H9 (cell line): ENCODE measurements at regions not wholly inside any gene's neighbourhood (a gene's known extent, or its start where the extent isn't known, plus 50 kb on each side); places are given as distances from the start of the nearest gene placed in this dataset.

ENCODE experiments used
- DNase-seq: peaks from one replicate; pipeline ENCODE4 v3.0.0-alpha.2; 2017
- H2AFZ ChIP-seq: one replicate; pipeline ENCODE4 v1.6.1; 2013; ENCODE audit warnings: mild to moderate bottlenecking, low read length, control low read depth, moderate library complexity
- H2AK5ac ChIP-seq: 2 replicates; pipeline ENCODE4 v1.6.1; 2013; ENCODE audit warnings: low read length, control low read depth, mixed read lengths; ENCODE audit not compliant: insufficient read length
- H2BK120ac ChIP-seq: one replicate; pipeline ENCODE4 v1.6.1; 2013; ENCODE audit warnings: low read depth, mild to moderate bottlenecking, low read length, control low read depth, inconsistent platforms; ENCODE audit not compliant: poor library complexity, severe bottlenecking
- H2BK12ac ChIP-seq: 2 replicates; pipeline ENCODE4 v1.6.1; 2013; ENCODE audit warnings: low read length, control low read depth, mixed read lengths, low read depth; ENCODE audit not compliant: insufficient read length
- H2BK15ac ChIP-seq: 2 replicates; pipeline ENCODE4 v1.6.1; 2013; ENCODE audit warnings: low read depth, low read length, control low read depth
- H2BK20ac ChIP-seq: one replicate; pipeline ENCODE4 v1.6.1; 2013; ENCODE audit warnings: low read depth, mild to moderate bottlenecking, low read length, control low read depth, inconsistent platforms; ENCODE audit not compliant: poor library complexity, severe bottlenecking
- H2BK5ac ChIP-seq: 2 replicates; pipeline ENCODE4 v1.6.1; 2013; ENCODE audit warnings: low read length, control low read depth, mixed read lengths; ENCODE audit not compliant: insufficient read length
- H3K14ac ChIP-seq: 2 replicates; pipeline ENCODE4 v1.6.1; 2013; ENCODE audit warnings: low read length, control low read depth; ENCODE audit not compliant: insufficient read depth
- H3K18ac ChIP-seq: 2 replicates; pipeline ENCODE4 v1.6.1; 2013; ENCODE audit warnings: low read depth, mild to moderate bottlenecking, mixed read lengths, low read length, control low read depth; ENCODE audit not compliant: insufficient read length
- H3K23ac ChIP-seq: 2 replicates; pipeline ENCODE4 v1.6.1; 2013; ENCODE audit warnings: low read length, control low read depth, mixed read lengths, low read depth; ENCODE audit not compliant: insufficient read length
- H3K23me2 ChIP-seq: 2 replicates; pipeline ENCODE4 v1.6.1; 2013; ENCODE audit warnings: low read depth, mild to moderate bottlenecking, mixed read lengths, low read length, control low read depth; ENCODE audit not compliant: insufficient read length, poor library complexity, severe bottlenecking
- H3K27ac ChIP-seq: 2 replicates; pipeline ENCODE4 v1.5.1; 2013; ENCODE audit warnings: low read length, control low read depth, mixed read lengths, low read depth; ENCODE audit not compliant: insufficient read length
- H3K27me3 ChIP-seq: 2 replicates; pipeline ENCODE4 v1.6.1; 2013; ENCODE audit warnings: low read length, control low read depth, inconsistent platforms; ENCODE audit not compliant: insufficient read depth
- H3K4ac ChIP-seq: 2 replicates; pipeline ENCODE4 v1.6.1; 2013; ENCODE audit warnings: low read depth, mild to moderate bottlenecking, control low read depth, inconsistent platforms, low read length, moderate library complexity
- H3K4me1 ChIP-seq: 2 replicates; pipeline ENCODE4 v1.6.1; 2013; ENCODE audit warnings: low read length, control low read depth, inconsistent platforms; ENCODE audit not compliant: insufficient read depth
- H3K4me2 ChIP-seq: 2 replicates; pipeline ENCODE4 v1.6.1; 2013; ENCODE audit warnings: low read length, control low read depth, mixed read lengths; ENCODE audit not compliant: insufficient read length, insufficient read depth
- H3K56ac ChIP-seq: 2 replicates; pipeline ENCODE4 v1.6.1; 2013; ENCODE audit warnings: low read depth, mild to moderate bottlenecking, mixed read lengths, low read length, control low read depth; ENCODE audit not compliant: insufficient read length
- H3K79me1 ChIP-seq: 2 replicates; pipeline ENCODE4 v1.6.1; 2013; ENCODE audit warnings: low read depth, mild to moderate bottlenecking, moderate library complexity, low read length, control low read depth, inconsistent platforms; ENCODE audit not compliant: insufficient read depth, poor library complexity, severe bottlenecking
- H3K79me2 ChIP-seq: 2 replicates; pipeline ENCODE4 v1.6.1; 2013; ENCODE audit warnings: low read length, control low read depth, inconsistent platforms; ENCODE audit not compliant: insufficient read depth
- H3K9ac ChIP-seq: 2 replicates; pipeline ENCODE4 v1.6.1; 2013; ENCODE audit warnings: low read length, control low read depth, mixed read lengths; ENCODE audit not compliant: insufficient read length; ENCODE audit errors: extremely low read depth
- H3K9me3 ChIP-seq: one replicate; pipeline ENCODE4 v1.6.1; 2013; ENCODE audit warnings: low read depth, low read length, inconsistent platforms; ENCODE audit not compliant: control insufficient read depth
- H3T11ph ChIP-seq: one replicate; pipeline ENCODE4 v1.6.1; 2013; ENCODE audit warnings: mild to moderate bottlenecking, low read length, control low read depth, inconsistent platforms
- H4K20me1 ChIP-seq: one replicate; pipeline ENCODE4 v1.6.1; 2013; ENCODE audit not compliant: control insufficient read depth, insufficient read length, insufficient read depth
- H4K5ac ChIP-seq: 2 replicates; pipeline ENCODE4 v1.6.1; 2013; ENCODE audit warnings: low read depth, mild to moderate bottlenecking, mixed read lengths, low read length, control low read depth; ENCODE audit not compliant: insufficient read length
- H4K8ac ChIP-seq: replicated peaks from 2 replicates; pipeline ENCODE4 v1.6.1; 2013; ENCODE audit warnings: low read length, control low read depth, mixed read lengths, low read depth; ENCODE audit not compliant: insufficient read length
- H4K91ac ChIP-seq: 2 replicates; pipeline ENCODE4 v1.6.1; 2013; ENCODE audit warnings: low read depth, mild to moderate bottlenecking, moderate library complexity, mixed read lengths, low read length, control low read depth; ENCODE audit not compliant: insufficient read length
- H3K27ac Mint-ChIP-seq, 3 experiments: 2 replicates in 2 of 3; 3 replicates in 1 of 3; pipeline ENCODE4 v1.8.0; 2020 to 2021; ENCODE audit warnings: mixed read lengths in 3 of 3, mild to moderate bottlenecking in 1 of 3, moderate library complexity in 1 of 3
- H3K27me3 Mint-ChIP-seq: 2 replicates; pipeline ENCODE4 v1.8.0; 2021; ENCODE audit warnings: low read depth, mild to moderate bottlenecking, moderate library complexity, mixed read lengths
- H3K36me3 Mint-ChIP-seq, 3 experiments: 2 replicates in 2 of 3; 3 replicates in 1 of 3; pipeline ENCODE4 v1.8.0; 2020 to 2021; ENCODE audit warnings: low read depth in 3 of 3, mixed read lengths in 3 of 3; ENCODE audit not compliant: insufficient read depth in 1 of 3
- H3K4me1 Mint-ChIP-seq, 2 experiments: 2 replicates each; pipeline ENCODE4 v1.8.0; 2020; ENCODE audit warnings: mixed read lengths in 2 of 2
- H3K4me3 Mint-ChIP-seq, 2 experiments: 2 replicates in 1 of 2; 3 replicates in 1 of 2; pipeline ENCODE4 v1.8.0; 2020 to 2021; ENCODE audit warnings: mild to moderate bottlenecking in 2 of 2, mixed read lengths in 2 of 2, moderate library complexity in 1 of 2
- H3K9me3 Mint-ChIP-seq, 2 experiments: 2 replicates in 1 of 2; 3 replicates in 1 of 2; pipeline ENCODE4 v1.8.0; 2020; ENCODE audit warnings: mild to moderate bottlenecking in 2 of 2, mixed read lengths in 2 of 2, moderate library complexity in 1 of 2
- CTCF ChIP-seq: fragments of 200-600 bp; sonication (generic); conservative IDR thresholded peaks from 3 replicates; pipeline ENCODE4 v1.8.0; 2021; ENCODE audit warnings: antibody characterized with exemption, mild to moderate bottlenecking

GRCh38 chr1:187947359-187947758, 1118.6 kb downstream of the PLA2G4A start:
- Histone ChIP-seq H3K27me3 (no peaks in the 10 kb centered on the region), H2BK15ac (no peak overlapping the region), H3K18ac (no peak overlapping the region), H2AFZ (no peak overlapping the region), H3T11ph (no peak overlapping the region), H2BK5ac (no peak overlapping the region), H4K5ac (no peak overlapping the region), H3K23ac (no peak overlapping the region), H3K4me2 (no peak overlapping the region), H3K79me2 (no peaks in the 10 kb centered on the region), H3K14ac (no peak overlapping the region), H3K23me2 (no peaks in the 10 kb centered on the region), H2BK120ac (no peak overlapping the region), H3K9ac (no peak overlapping the region), H3K56ac (no peak overlapping the region), H3K79me1 (no peaks in the 10 kb centered on the region), H2BK12ac (no peak overlapping the region), H2AK5ac (no peak overlapping the region), H4K91ac (no peak overlapping the region), H3K27ac (no peak overlapping the region), H3K4me1 (no peaks in the 10 kb centered on the region; the same call in 1 of the 2 replicates), H3K4ac (no peak overlapping the region), H3K9me3 (no peaks in the 10 kb centered on the region), H2BK20ac (no peak overlapping the region), H4K20me1 (no peaks in the 10 kb centered on the region), H4K8ac (no peak overlapping the region)
- no peak overlapping the region for H3K27ac Mint-ChIP-seq
- no peaks in the 10 kb centered on the region for H3K27me3 Mint-ChIP-seq
- peaks cover 5% of the 10 kb centered on the region in 2 experiments for H3K4me1 Mint-ChIP-seq
- no peak for DNase-seq
- no peak for TF ChIP-seq CTCF
- no peak overlapping the region for H3K4me3 Mint-ChIP-seq
- peaks cover 13 to 49% (median 17%) of the 10 kb centered on the region in 3 experiments for H3K36me3 Mint-ChIP-seq
- H3K9me3 Mint-ChIP-seq, result peaks cover 39 to 47% of the 10 kb centered on the region in 2 experiments
